ENCODE measurements at regions not wholly inside any gene's neighbourhood (a gene's known extent, or its start where the extent isn't known, plus 50 kb on each side); places are given as distances from the start of the nearest gene placed in this dataset.

DNA sequence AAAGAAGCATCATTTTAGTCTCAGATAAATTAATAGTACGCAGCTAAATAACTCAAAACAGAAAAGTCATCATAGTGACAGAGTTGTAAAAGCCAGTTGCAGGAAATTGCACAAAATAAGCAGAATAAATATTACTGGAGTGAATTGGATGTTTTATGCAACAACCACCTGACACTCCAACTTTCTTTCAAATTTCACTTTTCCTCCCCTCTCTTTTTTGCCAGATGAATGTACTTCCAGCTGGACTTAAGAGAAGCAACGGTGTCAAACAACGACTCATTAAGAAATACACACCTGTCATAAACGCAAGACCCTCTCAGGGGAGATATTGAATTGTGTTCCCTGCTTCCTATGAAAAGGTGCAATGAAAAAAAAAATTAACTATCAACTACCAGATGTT is 120.2 kb upstream of the HCCS start:
- TF ChIP-seq POLR2A (IDR thresholded peaks at IDR 0.05): no peak
- TF ChIP-seq, protein P1, sequence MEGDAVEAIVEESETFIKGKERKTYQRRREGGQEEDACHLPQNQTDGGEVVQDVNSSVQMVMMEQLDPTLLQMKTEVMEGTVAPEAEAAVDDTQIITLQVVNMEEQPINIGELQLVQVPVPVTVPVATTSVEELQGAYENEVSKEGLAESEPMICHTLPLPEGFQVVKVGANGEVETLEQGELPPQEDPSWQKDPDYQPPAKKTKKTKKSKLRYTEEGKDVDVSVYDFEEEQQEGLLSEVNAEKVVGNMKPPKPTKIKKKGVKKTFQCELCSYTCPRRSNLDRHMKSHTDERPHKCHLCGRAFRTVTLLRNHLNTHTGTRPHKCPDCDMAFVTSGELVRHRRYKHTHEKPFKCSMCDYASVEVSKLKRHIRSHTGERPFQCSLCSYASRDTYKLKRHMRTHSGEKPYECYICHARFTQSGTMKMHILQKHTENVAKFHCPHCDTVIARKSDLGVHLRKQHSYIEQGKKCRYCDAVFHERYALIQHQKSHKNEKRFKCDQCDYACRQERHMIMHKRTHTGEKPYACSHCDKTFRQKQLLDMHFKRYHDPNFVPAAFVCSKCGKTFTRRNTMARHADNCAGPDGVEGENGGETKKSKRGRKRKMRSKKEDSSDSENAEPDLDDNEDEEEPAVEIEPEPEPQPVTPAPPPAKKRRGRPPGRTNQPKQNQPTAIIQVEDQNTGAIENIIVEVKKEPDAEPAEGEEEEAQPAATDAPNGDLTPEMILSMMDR (IDR thresholded peaks at IDR 0.05): no peak

Measured in esophagus squamous epithelium (tissue), 4 donors.